Glutamatergic neuron (in vitro differentiated cells): ENCODE measurements at regions not wholly inside any gene's neighbourhood (a gene's known extent, or its start where the extent isn't known, plus 50 kb on each side); places are given as distances from the start of the nearest gene placed in this dataset.
"Not testable (repeated sequence)": the region's sequence is repeated elsewhere in the genome, so short reads cannot be mapped to it uniquely, and the experiment has no call there.

ENCODE experiments used
- DNase-seq: peaks from one replicate; pipeline ENCODE4 v3.0.0; 2022
- H3K27ac Mint-ChIP-seq: one replicate; pipeline ENCODE4 v1.8.0; 2020; ENCODE audit warnings: mild to moderate bottlenecking, mixed read lengths, inconsistent platforms; ENCODE audit not compliant: unreplicated experiment
- H3K27me3 Mint-ChIP-seq: one replicate; pipeline ENCODE4 v1.8.0; 2020; ENCODE audit warnings: mild to moderate bottlenecking, moderate library complexity, mixed read lengths, inconsistent platforms; ENCODE audit not compliant: unreplicated experiment
- H3K36me3 Mint-ChIP-seq: one replicate; pipeline ENCODE4 v1.8.0; 2020; ENCODE audit warnings: mild to moderate bottlenecking, mixed read lengths, inconsistent platforms; ENCODE audit not compliant: unreplicated experiment
- H3K4me1 Mint-ChIP-seq: one replicate; pipeline ENCODE4 v1.8.0; 2020; ENCODE audit warnings: mild to moderate bottlenecking, low read depth, mixed read lengths, inconsistent platforms; ENCODE audit not compliant: unreplicated experiment
- H3K4me3 Mint-ChIP-seq: one replicate; pipeline ENCODE4 v1.8.0; 2020; ENCODE audit warnings: mild to moderate bottlenecking, mixed read lengths, inconsistent platforms; ENCODE audit not compliant: unreplicated experiment
- H3K9me3 Mint-ChIP-seq: one replicate; pipeline ENCODE4 v1.8.0; 2020; ENCODE audit warnings: mild to moderate bottlenecking, moderate library complexity, mixed read lengths, inconsistent platforms; ENCODE audit not compliant: unreplicated experiment
- TF ChIP-seq, protein P1 (sequence below): fragments of 200-600 bp; sonication (generic); IDR thresholded peaks from one replicate; pipeline ENCODE4 v1.5.0; 2021; ENCODE audit not compliant: partially characterized antibody, unreplicated experiment

DNA sequence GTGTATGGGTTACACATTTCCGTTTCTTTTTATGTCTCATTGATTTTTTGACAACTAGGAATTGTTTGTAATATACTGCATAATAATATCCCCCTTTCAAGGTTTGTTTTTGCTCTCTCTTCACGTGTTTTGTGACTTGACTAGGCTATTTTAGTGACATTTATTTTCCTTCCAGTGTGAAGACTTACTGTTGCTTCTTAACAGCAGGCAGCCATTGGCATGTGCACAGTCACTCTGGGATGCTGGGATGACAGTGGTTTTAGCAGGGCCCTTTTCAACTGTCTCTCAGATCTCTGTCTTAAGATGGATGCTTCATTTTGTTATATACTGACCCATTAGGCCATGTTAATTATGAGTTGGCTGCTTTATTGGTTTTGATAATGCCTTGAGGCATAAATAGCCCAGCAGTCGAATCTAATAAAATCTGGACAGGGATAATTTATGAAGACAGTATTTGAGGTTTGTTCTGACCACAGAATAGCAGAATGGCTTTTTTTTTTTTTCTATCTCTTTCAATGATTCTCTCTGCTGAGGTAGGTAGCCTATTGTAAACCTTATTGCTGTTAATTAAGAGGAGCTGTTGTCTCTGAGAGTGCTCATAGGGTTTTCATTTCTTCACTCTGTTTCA lies 536.0 kb downstream of the GABRG2 start:
- no peak overlapping the region for H3K4me3 Mint-ChIP-seq
- no peak for DNase-seq
- H3K36me3 Mint-ChIP-seq: no peaks in the 10 kb centered on the region
- no peaks in the 10 kb centered on the region for H3K9me3 Mint-ChIP-seq
- H3K27me3 Mint-ChIP-seq: no peaks in the 10 kb centered on the region
- H3K4me1 Mint-ChIP-seq: no peaks in the 10 kb centered on the region
- H3K27ac Mint-ChIP-seq: no peak overlapping the region
- TF ChIP-seq, protein P1, sequence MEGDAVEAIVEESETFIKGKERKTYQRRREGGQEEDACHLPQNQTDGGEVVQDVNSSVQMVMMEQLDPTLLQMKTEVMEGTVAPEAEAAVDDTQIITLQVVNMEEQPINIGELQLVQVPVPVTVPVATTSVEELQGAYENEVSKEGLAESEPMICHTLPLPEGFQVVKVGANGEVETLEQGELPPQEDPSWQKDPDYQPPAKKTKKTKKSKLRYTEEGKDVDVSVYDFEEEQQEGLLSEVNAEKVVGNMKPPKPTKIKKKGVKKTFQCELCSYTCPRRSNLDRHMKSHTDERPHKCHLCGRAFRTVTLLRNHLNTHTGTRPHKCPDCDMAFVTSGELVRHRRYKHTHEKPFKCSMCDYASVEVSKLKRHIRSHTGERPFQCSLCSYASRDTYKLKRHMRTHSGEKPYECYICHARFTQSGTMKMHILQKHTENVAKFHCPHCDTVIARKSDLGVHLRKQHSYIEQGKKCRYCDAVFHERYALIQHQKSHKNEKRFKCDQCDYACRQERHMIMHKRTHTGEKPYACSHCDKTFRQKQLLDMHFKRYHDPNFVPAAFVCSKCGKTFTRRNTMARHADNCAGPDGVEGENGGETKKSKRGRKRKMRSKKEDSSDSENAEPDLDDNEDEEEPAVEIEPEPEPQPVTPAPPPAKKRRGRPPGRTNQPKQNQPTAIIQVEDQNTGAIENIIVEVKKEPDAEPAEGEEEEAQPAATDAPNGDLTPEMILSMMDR: no peak

DNA sequence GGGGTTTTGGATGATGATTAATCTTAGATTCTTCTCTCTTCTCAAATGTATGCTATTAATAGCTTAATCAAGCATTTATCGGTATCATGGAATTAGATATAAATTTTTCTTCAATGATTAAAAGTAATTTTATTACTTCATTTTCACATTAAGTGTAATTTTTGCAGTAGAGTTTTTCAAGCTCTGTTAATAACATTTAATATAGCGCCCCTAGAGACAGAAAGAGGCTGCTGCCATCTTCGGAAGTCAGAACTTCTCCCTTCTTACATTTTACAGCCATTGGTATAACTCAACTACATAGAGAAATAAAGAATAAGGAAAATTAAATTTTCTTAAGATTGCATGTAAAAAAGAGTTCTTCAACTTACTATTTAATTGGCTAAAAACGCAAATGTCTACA lies 540.3 kb downstream of the GABRG2 start:
- Mint-ChIP-seq H3K36me3 (no peaks in the 10 kb centered on the region), H3K27me3 (no peaks in the 10 kb centered on the region), H3K27ac (no peak overlapping the region), H3K9me3 (no peaks in the 10 kb centered on the region), H3K4me3 (no peak overlapping the region), H3K4me1 (no peaks in the 10 kb centered on the region)
- TF ChIP-seq, protein P1: peak; percentile 41
- no peak for DNase-seq

DNA sequence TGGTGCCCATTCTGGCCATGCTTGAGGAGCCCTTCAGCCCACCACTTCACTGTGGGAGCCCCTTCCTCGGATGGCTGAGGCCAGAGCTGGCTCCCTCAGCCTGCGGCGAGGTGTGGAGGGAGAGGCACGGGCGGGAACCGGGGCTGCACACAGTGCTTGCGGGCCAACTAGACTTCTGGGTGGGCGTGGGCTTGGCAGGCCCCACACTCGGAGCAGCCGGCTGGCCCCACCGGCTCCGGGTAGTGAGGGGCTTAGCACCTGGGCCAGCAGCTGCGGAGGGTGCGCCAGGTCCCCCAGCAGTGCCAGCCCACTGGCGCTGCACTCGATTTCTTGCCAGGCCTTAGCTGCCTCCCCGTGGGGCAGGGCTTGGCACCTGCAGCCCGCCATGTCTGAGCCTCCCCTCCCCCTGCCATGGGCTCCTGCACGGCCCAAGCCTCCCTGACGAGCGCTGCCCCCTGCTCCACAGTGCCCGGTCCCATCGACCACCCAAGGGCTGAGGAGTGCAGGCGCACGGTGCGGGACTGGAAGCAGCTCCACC lies 554.2 kb downstream of the GABRG2 start:
- H3K4me3 Mint-ChIP-seq, DNase-seq, H3K9me3 Mint-ChIP-seq, H3K27me3 Mint-ChIP-seq, H3K36me3 Mint-ChIP-seq, H3K4me1 Mint-ChIP-seq, H3K27ac Mint-ChIP-seq: not testable (repeated sequence)

DNA sequence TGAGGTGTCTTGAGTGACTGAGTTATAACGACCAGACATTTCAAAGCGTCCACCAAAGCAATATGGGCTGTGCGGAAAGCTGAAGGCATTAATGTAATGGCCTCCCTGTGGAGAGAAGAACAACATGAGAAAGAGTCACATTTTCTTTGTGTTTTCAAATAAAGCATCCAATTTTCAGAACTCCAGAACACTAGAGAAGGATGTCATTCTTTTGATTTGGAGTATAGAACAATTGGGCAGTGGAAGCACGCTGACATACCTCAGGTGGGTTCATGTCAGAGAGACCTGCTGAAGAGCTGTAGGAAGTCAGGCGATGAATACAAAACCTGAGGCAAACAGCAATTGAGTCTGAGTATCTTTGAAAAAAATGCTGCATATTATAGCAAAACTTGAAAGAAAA lies 556.5 kb downstream of the GABRG2 start:
- DNase-seq: no peak
- no peak overlapping the region for H3K4me3 Mint-ChIP-seq
- no peak overlapping the region for H3K27ac Mint-ChIP-seq
- H3K36me3 Mint-ChIP-seq: peaks cover 4% of the 10 kb centered on the region
- no peaks in the 10 kb centered on the region for H3K9me3 Mint-ChIP-seq
- TF ChIP-seq, protein P1: no peak
- H3K4me1 Mint-ChIP-seq: no peaks in the 10 kb centered on the region
- no peaks in the 10 kb centered on the region for H3K27me3 Mint-ChIP-seq

DNA sequence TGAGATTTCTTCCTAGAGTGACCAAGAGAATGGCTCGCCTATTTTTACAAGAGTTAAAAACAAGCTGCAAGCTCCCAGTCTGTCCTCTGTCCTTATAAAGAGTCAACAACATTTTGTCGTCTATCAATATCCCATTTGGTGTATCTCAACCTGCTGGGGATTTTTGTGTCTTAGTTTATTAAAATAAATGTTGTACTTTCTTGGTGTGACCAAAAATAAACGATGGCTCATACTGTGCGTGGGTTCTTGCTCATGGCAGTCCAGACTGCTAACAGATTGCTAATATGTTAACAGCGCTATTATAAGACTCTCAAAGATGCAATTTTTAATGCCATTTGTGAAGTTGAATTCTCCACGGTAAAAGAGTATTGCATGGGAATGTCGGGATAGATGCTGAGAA lies 569.9 kb downstream of the GABRG2 start:
- no peak overlapping the region for H3K27ac Mint-ChIP-seq
- no peak overlapping the region for H3K4me3 Mint-ChIP-seq
- peaks cover 6% of the 10 kb centered on the region for H3K27me3 Mint-ChIP-seq
- peaks cover 18% of the 10 kb centered on the region for H3K36me3 Mint-ChIP-seq
- peaks cover 5% of the 10 kb centered on the region for H3K9me3 Mint-ChIP-seq
- peaks cover 6% of the 10 kb centered on the region for H3K4me1 Mint-ChIP-seq
- TF ChIP-seq, protein P1: no peak
- DNase-seq: no peak
